ENCODE measurements at regions not wholly inside any gene's neighbourhood (a gene's known extent, or its start where the extent isn't known, plus 50 kb on each side); places are given as distances from the start of the nearest gene placed in this dataset.

DNA sequence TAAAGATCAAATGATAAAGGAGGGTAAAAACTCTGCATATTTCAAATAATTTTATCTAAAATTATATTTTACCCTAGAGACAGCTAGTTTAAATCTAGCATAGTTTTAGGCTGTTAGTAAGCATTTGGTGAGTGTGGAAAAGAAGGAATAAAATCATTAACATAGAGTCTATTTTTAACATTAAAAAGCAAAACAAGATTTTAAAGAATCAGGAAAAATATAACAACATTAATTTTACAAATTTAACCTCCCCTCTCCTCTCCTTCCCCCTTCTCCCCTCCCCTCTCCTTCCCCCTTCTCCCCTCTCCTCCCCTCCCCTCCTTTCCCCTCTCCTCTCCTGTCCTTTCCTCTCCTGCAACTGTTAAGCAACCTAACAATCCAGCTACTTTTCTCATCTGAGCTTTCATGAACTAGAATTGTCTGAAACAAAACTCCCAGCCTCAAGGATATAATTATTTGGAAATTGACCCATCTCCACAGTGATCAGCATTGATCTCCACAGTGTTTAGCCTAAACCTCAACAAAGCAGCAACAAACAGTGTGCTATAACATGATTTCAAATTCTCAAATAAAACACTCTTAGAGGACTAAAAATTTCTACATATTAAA lies 293.2 kb downstream of the PPP1R3A start:
- Histone ChIP-seq H3K4me2 (no peak overlapping the region), H3K4me1 (no peaks in the 10 kb centered on the region), H3K27ac (no peak overlapping the region), H3K9me3 (no peaks in the 10 kb centered on the region), H3K4me3 (no peak overlapping the region)
- ATAC-seq (no peak), FAIRE-seq (no peak), DNase-seq (ENCODE audit: low read depth in 1 of 2, low spot score in 1 of 2) (no peak)
- TF ChIP-seq FOSB (CRISPR knock-in tag; IDR thresholded peaks at IDR 0.05) (no peak), NFE2L2 (conservative IDR thresholded peaks at IDR 0.05; ENCODE audit: low read length) (no peak), CBX8 (IDR thresholded peaks at IDR 0.05) (no peak), ZSCAN20 (CRISPR knock-in tag; IDR thresholded peaks at IDR 0.05) (no peak), HDAC2 (IDR thresholded peaks at IDR 0.05) (no peak), HEYL (CRISPR knock-in tag; IDR thresholded peaks at IDR 0.05) (no peak), ZNF302 (CRISPR knock-in tag; IDR thresholded peaks at IDR 0.05) (no peak), MYC (IDR thresholded peaks at IDR 0.05; ENCODE audit: borderline replicate concordance, low read length) (no peak), RFX5 (IDR thresholded peaks at IDR 0.05) (no peak), SMC3 (IDR thresholded peaks at IDR 0.05) (no peak), EHMT2 (IDR thresholded peaks at IDR 0.05; ENCODE audit: low read depth) (no peak), NPAS2 (CRISPR knock-in tag; IDR thresholded peaks at IDR 0.05; ENCODE audit: borderline replicate concordance) (no peak), BHLHE40 (IDR thresholded peaks at IDR 0.05; ENCODE audit: low read depth, low read length) (no peak), ZFP36 (IDR thresholded peaks at IDR 0.05; ENCODE audit: borderline replicate concordance, partially characterized antibody) (no peak), PHF8 (IDR thresholded peaks at IDR 0.05; ENCODE audit: borderline replicate concordance, low read depth) (no peak), FOSL2 (IDR thresholded peaks at IDR 0.05) (no peak), FOSL2 (CRISPR knock-in tag; IDR thresholded peaks at IDR 0.05) (no peak)
- POLR2A ChIA-PET, result no interaction called here
- CTCF ChIA-PET, result no interaction called here

DNA sequence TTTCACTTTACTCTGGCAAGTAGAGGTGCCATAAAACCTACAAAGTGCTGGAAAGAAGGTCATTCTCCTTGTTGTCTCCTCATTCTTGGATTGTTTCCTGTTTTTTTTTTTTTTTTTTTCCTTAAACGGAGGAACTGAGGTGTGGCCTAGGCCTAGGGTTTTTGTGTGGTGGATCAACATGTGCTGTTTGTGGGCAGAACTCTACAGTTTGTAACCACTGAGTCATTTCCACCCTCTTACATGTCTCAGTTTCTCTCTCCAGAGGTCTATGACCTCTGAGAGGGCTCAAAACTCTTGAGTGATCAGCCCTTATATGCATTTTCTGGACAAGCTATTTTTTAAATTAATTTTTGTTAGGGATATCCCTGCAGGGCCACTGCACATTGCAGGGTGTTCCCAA lies 296.0 kb downstream of the PPP1R3A start:
- POLR2A ChIA-PET, result interaction anchor here (0.7 kb wide), 1 partner anchor 943 kb away, joined by 3 read pairs; no protein-coding TSS in a partner anchor
- no peak for TF ChIP-seq ZNF302 (CRISPR knock-in tag; IDR thresholded peaks at IDR 0.05)
- no peak for TF ChIP-seq FOXS1 (CRISPR knock-in tag; IDR thresholded peaks at IDR 0.05)
- no peak for TF ChIP-seq NR3C1 (IDR thresholded peaks at IDR 0.05)
- no peak for TF ChIP-seq KDM5A (IDR thresholded peaks at IDR 0.05)
- no peak for TF ChIP-seq GATA3 (IDR thresholded peaks at IDR 0.05; ENCODE audit: borderline replicate concordance)
- TF ChIP-seq, protein P1, sequence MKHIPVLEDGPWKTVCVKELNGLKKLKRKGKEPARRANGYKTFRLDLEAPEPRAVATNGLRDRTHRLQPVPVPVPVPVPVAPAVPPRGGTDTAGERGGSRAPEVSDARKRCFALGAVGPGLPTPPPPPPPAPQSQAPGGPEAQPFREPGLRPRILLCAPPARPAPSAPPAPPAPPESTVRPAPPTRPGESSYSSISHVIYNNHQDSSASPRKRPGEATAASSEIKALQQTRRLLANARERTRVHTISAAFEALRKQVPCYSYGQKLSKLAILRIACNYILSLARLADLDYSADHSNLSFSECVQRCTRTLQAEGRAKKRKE (CRISPR knock-in tag; IDR thresholded peaks at IDR 0.05; ENCODE audit: low read depth), result no peak
- no peak overlapping the region for H3K4me3 ChIP-seq
- CTCF ChIA-PET, result no interaction called here
- H3K9me3 ChIP-seq, result no peaks in the 10 kb centered on the region
- DNase-seq (ENCODE audit: low read depth in 1 of 2, low spot score in 1 of 2) (no peak), ATAC-seq (no peak), FAIRE-seq (no peak)
- 10% methylated on average over 1 of the region's 1 CpG for WGBS (ENCODE audit: missing lambda C conversion rate)
- H3K27ac ChIP-seq, result no peak overlapping the region
- H3K4me1 ChIP-seq, result no peaks in the 10 kb centered on the region
- no peak overlapping the region for H3K4me2 ChIP-seq

DNA sequence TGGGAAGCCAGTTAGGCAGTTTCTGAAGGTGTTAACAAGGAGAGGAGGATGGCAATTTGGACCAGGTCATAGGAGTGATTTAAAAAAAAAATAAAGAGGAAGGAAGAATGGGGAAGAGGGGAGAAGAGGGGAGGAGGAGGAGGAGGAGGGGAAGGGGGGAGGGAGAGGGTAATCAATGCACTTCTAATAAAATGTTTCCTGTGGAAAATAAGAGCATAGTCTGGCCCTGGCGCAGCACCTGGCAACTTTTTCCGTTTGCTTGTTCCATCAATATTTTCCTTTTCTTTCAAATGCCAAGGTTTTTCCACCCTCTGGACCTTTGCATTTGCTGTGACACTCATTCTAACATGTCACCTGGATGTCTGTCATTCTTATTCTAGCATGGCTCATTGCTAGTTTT lies 308.2 kb downstream of the PPP1R3A start:
- ATAC-seq (no peak), DNase-seq (ENCODE audit: low read depth in 1 of 2, low spot score in 1 of 2) (no peak), FAIRE-seq (no peak)
- ChIA-PET CTCF (no interaction called here), POLR2A (no interaction called here)
- no peak overlapping the region for H3K4me2 ChIP-seq
- no peak overlapping the region for H3K27ac ChIP-seq
- TF ChIP-seq, protein P1 (CRISPR knock-in tag; IDR thresholded peaks at IDR 0.05; ENCODE audit: low read depth), result no peak
- TF ChIP-seq FOSB (CRISPR knock-in tag; IDR thresholded peaks at IDR 0.05) (no peak), NR3C1 (IDR thresholded peaks at IDR 0.05) (no peak), ZFP36 (IDR thresholded peaks at IDR 0.05; ENCODE audit: borderline replicate concordance, partially characterized antibody) (no peak), RFX5 (IDR thresholded peaks at IDR 0.05) (no peak), GATA3 (IDR thresholded peaks at IDR 0.05; ENCODE audit: borderline replicate concordance) (no peak), MAFK (IDR thresholded peaks at IDR 0.05; ENCODE audit: partially characterized antibody) (no peak), BHLHE40 (IDR thresholded peaks at IDR 0.05; ENCODE audit: low read depth, low read length) (no peak), ZSCAN20 (CRISPR knock-in tag; IDR thresholded peaks at IDR 0.05) (no peak), JUN (IDR thresholded peaks at IDR 0.05) (no peak), TFCP2L1 (CRISPR knock-in tag; IDR thresholded peaks at IDR 0.05) (no peak), MYC (IDR thresholded peaks at IDR 0.05; ENCODE audit: borderline replicate concordance, low read length) (no peak), CEBPB (IDR thresholded peaks at IDR 0.05) (no peak), CBX2 (IDR thresholded peaks at IDR 0.05; ENCODE audit: borderline replicate concordance, low read depth) (no peak), CBX8 (IDR thresholded peaks at IDR 0.05) (no peak)
- TF ChIP-seq, protein P2, sequence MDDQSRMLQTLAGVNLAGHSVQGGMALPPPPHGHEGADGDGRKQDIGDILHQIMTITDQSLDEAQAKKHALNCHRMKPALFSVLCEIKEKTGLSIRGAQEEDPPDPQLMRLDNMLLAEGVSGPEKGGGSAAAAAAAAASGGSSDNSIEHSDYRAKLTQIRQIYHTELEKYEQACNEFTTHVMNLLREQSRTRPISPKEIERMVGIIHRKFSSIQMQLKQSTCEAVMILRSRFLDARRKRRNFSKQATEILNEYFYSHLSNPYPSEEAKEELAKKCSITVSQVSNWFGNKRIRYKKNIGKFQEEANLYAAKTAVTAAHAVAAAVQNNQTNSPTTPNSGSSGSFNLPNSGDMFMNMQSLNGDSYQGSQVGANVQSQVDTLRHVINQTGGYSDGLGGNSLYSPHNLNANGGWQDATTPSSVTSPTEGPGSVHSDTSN (IDR thresholded peaks at IDR 0.05), result no peak
- no peaks in the 10 kb centered on the region for H3K9me3 ChIP-seq
- WGBS (ENCODE audit: missing lambda C conversion rate), result 0% methylated on average over 2 of the region's 2 CpGs
- H3K4me1 ChIP-seq, result no peaks in the 10 kb centered on the region
- no peak overlapping the region for H3K4me3 ChIP-seq

Measured in A549 (cell line).